Neural cell (in vitro differentiated cells): ENCODE measurements at regions not wholly inside any gene's neighbourhood (a gene's known extent, or its start where the extent isn't known, plus 50 kb on each side); places are given as distances from the start of the nearest gene placed in this dataset.

ENCODE experiments used
- H2AFZ ChIP-seq: fragments of 200-600, 300-800 bp; sonication (generic), shearing (Covaris generic); 2 replicates; pipeline ENCODE4 v1.6.0; 2014; ENCODE audit warnings: low read depth, mild to moderate bottlenecking, antibody characterized with exemption, low read length, moderate library complexity
- H3F3A ChIP-seq: fragments of 200-600 bp; shearing (Covaris generic); 2 replicates; pipeline ENCODE4 v1.6.1; 2016; ENCODE audit warnings: mild to moderate bottlenecking, moderate library complexity, mixed read lengths, antibody characterized with exemption, low read length; ENCODE audit not compliant: insufficient read depth, poor library complexity, severe bottlenecking
- H3K27ac ChIP-seq: fragments of 200-600, 300-800 bp; sonication (generic), shearing (Covaris generic); 2 replicates; pipeline ENCODE4 v1.5.1; 2014; ENCODE audit warnings: mild to moderate bottlenecking, low read length, moderate library complexity
- H3K27me3 ChIP-seq: fragments of 300-800, 200-600 bp; sonication (generic), shearing (Covaris generic); 2 replicates; pipeline ENCODE4 v1.6.0; 2014; ENCODE audit warnings: mild to moderate bottlenecking, low read depth, low read length, moderate library complexity; ENCODE audit not compliant: insufficient read depth
- H3K36me3 ChIP-seq: fragments of 300-800, 200-600 bp; sonication (generic), shearing (Covaris generic); 2 replicates; pipeline ENCODE4 v1.5.1; 2014; ENCODE audit warnings: mild to moderate bottlenecking, antibody characterized with exemption, low read length, moderate library complexity; ENCODE audit not compliant: insufficient read depth
- H3K4me2 ChIP-seq: fragments of 300-800, 200-600 bp; sonication (generic), shearing (Covaris generic); 2 replicates; pipeline ENCODE4 v1.6.0; 2014; ENCODE audit warnings: mild to moderate bottlenecking, low read length
- H3K4me3 ChIP-seq: fragments of 300-800, 200-600 bp; sonication (generic), shearing (Covaris generic); 2 replicates; pipeline ENCODE4 v1.5.1; 2014; ENCODE audit warnings: mild to moderate bottlenecking, low read length, moderate library complexity
- H3K79me2 ChIP-seq: fragments of 200-600 bp; shearing (Covaris generic); replicated peaks from 2 replicates; pipeline ENCODE4 v1.6.0; 2014; ENCODE audit warnings: mild to moderate bottlenecking, low read length, moderate library complexity; ENCODE audit not compliant: insufficient read depth
- H3K9ac ChIP-seq: fragments of 300-800, 200-600 bp; sonication (generic), shearing (Covaris generic); 2 replicates; pipeline ENCODE4 v1.6.1; 2016; ENCODE audit warnings: mild to moderate bottlenecking, low read length, mixed read lengths
- H3K9me2 ChIP-seq: fragments of 200-600 bp; shearing (Covaris generic); 2 replicates; pipeline ENCODE4 v1.6.1; 2016; ENCODE audit warnings: mild to moderate bottlenecking, low read length, mixed read lengths; ENCODE audit not compliant: insufficient read depth
- H3K9me3 ChIP-seq: fragments of 200-600, 300-800 bp; sonication (generic), shearing (Covaris generic); 2 replicates; pipeline ENCODE4 v1.6.1; 2016; ENCODE audit warnings: mild to moderate bottlenecking, mixed run types, low read length, moderate library complexity, mixed read lengths
- H4K20me1 ChIP-seq: fragments of 200-600 bp; shearing (Covaris generic); 2 replicates; pipeline ENCODE4 v1.6.1; 2016; ENCODE audit warnings: mild to moderate bottlenecking, mixed run types; ENCODE audit not compliant: insufficient read depth
- CTCF ChIP-seq: fragments of 450-650 bp; IDR thresholded peaks from 2 replicates; pipeline ENCODE4 v1.5.1; 2014; ENCODE audit warnings: antibody characterized with exemption, mild to moderate bottlenecking, moderate library complexity; ENCODE audit not compliant: poor library complexity, severe bottlenecking
- EP300 ChIP-seq: fragments of 450-650 bp; conservative IDR thresholded peaks from 2 replicates; pipeline ENCODE4 v1.6.1; 2014; ENCODE audit warnings: antibody characterized with exemption, mild to moderate bottlenecking, moderate library complexity; ENCODE audit not compliant: poor library complexity, severe bottlenecking
- EZH2 ChIP-seq: fragments of 200-600, 300-800 bp; shearing (Covaris generic), sonication (generic); IDR thresholded peaks from 2 replicates; pipeline ENCODE4 v1.6.1; 2014; ENCODE audit warnings: antibody characterized with exemption, low read length, borderline replicate concordance, mild to moderate bottlenecking; ENCODE audit not compliant: insufficient read depth, poor library complexity, severe bottlenecking
- MXI1 ChIP-seq: fragments of 450-650 bp; conservative IDR thresholded peaks from 2 replicates; pipeline ENCODE4 v1.6.1; 2014; ENCODE audit warnings: antibody characterized with exemption, mild to moderate bottlenecking; ENCODE audit not compliant: poor library complexity, severe bottlenecking
- POLR2AphosphoS5 ChIP-seq: IDR thresholded peaks from 2 replicates; pipeline ENCODE4 v1.6.1; 2012
- RAD21 ChIP-seq: fragments of 450-650 bp; conservative IDR thresholded peaks from 2 replicates; pipeline ENCODE4 v1.6.1; 2014; ENCODE audit warnings: antibody characterized with exemption, mild to moderate bottlenecking, moderate library complexity
- SMC3 ChIP-seq: fragments of 450-650 bp; conservative IDR thresholded peaks from 2 replicates; pipeline ENCODE4 v1.6.1; 2014; ENCODE audit warnings: antibody characterized with exemption, mild to moderate bottlenecking, moderate library complexity; ENCODE audit not compliant: poor library complexity
- TAF1 ChIP-seq: IDR thresholded peaks from 2 replicates; pipeline ENCODE4 v1.6.1; 2012; ENCODE audit warnings: low read depth
- TF ChIP-seq, protein P1 (sequence below): IDR thresholded peaks from 2 replicates; pipeline ENCODE4 v1.6.1; 2012; ENCODE audit warnings: borderline replicate concordance

DNA sequence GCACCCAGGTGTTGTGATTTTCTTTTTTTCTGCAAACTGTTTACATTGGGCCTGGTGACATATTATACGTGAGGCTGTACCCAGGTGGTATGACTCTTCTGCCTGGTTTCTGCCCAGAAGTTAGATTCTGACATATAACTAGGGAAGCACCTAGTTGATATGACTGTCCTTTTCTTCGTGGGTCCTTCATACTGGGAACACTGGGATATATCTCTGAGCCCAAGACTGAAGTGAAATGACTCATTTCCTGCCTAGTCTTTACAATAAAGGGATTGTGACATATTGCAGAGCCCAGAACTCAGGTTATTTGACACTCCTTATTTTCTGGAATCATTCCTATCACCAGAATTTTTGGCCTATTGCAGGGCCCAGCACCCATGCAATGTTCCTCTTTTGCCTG is 1121.6 kb upstream of the AMELY start:
- TF ChIP-seq MXI1 (no peak), SMC3 (no peak), CTCF (no peak), EZH2 (no peak), TAF1 (no peak), RAD21 (no peak), POLR2AphosphoS5 (no peak), EP300 (no peak)
- TF ChIP-seq, protein P1, sequence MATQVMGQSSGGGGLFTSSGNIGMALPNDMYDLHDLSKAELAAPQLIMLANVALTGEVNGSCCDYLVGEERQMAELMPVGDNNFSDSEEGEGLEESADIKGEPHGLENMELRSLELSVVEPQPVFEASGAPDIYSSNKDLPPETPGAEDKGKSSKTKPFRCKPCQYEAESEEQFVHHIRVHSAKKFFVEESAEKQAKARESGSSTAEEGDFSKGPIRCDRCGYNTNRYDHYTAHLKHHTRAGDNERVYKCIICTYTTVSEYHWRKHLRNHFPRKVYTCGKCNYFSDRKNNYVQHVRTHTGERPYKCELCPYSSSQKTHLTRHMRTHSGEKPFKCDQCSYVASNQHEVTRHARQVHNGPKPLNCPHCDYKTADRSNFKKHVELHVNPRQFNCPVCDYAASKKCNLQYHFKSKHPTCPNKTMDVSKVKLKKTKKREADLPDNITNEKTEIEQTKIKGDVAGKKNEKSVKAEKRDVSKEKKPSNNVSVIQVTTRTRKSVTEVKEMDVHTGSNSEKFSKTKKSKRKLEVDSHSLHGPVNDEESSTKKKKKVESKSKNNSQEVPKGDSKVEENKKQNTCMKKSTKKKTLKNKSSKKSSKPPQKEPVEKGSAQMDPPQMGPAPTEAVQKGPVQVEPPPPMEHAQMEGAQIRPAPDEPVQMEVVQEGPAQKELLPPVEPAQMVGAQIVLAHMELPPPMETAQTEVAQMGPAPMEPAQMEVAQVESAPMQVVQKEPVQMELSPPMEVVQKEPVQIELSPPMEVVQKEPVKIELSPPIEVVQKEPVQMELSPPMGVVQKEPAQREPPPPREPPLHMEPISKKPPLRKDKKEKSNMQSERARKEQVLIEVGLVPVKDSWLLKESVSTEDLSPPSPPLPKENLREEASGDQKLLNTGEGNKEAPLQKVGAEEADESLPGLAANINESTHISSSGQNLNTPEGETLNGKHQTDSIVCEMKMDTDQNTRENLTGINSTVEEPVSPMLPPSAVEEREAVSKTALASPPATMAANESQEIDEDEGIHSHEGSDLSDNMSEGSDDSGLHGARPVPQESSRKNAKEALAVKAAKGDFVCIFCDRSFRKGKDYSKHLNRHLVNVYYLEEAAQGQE, result no peak
- no peak overlapping the region for H3K4me3 ChIP-seq
- H4K20me1 ChIP-seq, result no peaks in the 10 kb centered on the region
- no peaks in the 10 kb centered on the region for H3K27me3 ChIP-seq
- no peaks in the 10 kb centered on the region for H3K36me3 ChIP-seq
- no peaks in the 10 kb centered on the region for H3K79me2 ChIP-seq
- no peaks in the 10 kb centered on the region for H3K9me3 ChIP-seq
- no peaks in the 10 kb centered on the region for H3F3A ChIP-seq
- H3K9ac ChIP-seq, result no peak overlapping the region
- no peaks in the 10 kb centered on the region for H3K9me2 ChIP-seq
- H2AFZ ChIP-seq, result no peak overlapping the region
- H3K4me2 ChIP-seq, result no peak overlapping the region
- H3K27ac ChIP-seq, result no peak overlapping the region

- no peak overlapping the region for H3K9ac ChIP-seq
- TF ChIP-seq RAD21 (no peak), TAF1 (no peak), CTCF (no peak), EP300 (no peak), EZH2 (no peak)
- TF ChIP-seq, protein P1, result no peak
- H3K27me3 ChIP-seq, result no peaks in the 10 kb centered on the region
- no peaks in the 10 kb centered on the region for H4K20me1 ChIP-seq
- no peak overlapping the region for H3K4me3 ChIP-seq
- no peak overlapping the region for H3K4me2 ChIP-seq
- H3K79me2 ChIP-seq, result no peaks in the 10 kb centered on the region
- H3K36me3 ChIP-seq, result no peaks in the 10 kb centered on the region
- H3K9me2 ChIP-seq, result no peaks in the 10 kb centered on the region
- no peaks in the 10 kb centered on the region for H3F3A ChIP-seq
- no peak overlapping the region for H3K27ac ChIP-seq
- no peaks in the 10 kb centered on the region for H3K9me3 ChIP-seq
- no peak overlapping the region for H2AFZ ChIP-seq
These were observed 1109.0 kb upstream of the AMELY start for GRCh38 chrY:8020540-8020939.
